Cardiac septum (tissue), 1 donor: ENCODE measurements at regions not wholly inside any gene's neighbourhood (a gene's known extent, or its start where the extent isn't known, plus 50 kb on each side); places are given as distances from the start of the nearest gene placed in this dataset.
"Not testable (repeated sequence)": the region's sequence is repeated elsewhere in the genome, so short reads cannot be mapped to it uniquely, and the experiment has no call there.

Experiments
- DNase-seq: peaks from one replicate; pipeline ENCODE4 v3.0.0-alpha.2; 2020; ENCODE audit warnings: low spot score
- intact Hi-C: fragments of 100-400 bp; cut with DNase I; formaldehyde crosslinking; loops from one replicate; pipeline ENCODE4 v1.14.0; 2022
- donor health status: DM: no; HTN: no; CAD: no.

GRCh38 chr4:105067946-105068345 is 78.7 kb upstream of the TET2 start:
- intact Hi-C loops, result no loop called here
- DNase-seq, result no peak

- no peak for DNase-seq
- intact Hi-C loops, result no loop called here
These were observed 78.2 kb upstream of the TET2 start for GRCh38 chr4:105068516-105068915.

- DNase-seq, intact Hi-C loops: not testable (repeated sequence)
These were observed 74.6 kb upstream of the TET2 start for GRCh38 chr4:105072095-105072494.

GRCh38 chr4:105074097-105074496 is 72.6 kb upstream of the TET2 start:
- intact Hi-C loops, result no loop called here
- DNase-seq, result no peak

- intact Hi-C loops, result no loop called here
- DNase-seq, result no peak
These were observed 71.6 kb upstream of the TET2 start for GRCh38 chr4:105075045-105075444.

- intact Hi-C loops, result no loop called here
- DNase-seq, result no peak
These were observed 58.4 kb upstream of the TET2 start for GRCh38 chr4:105088110-105088879.

GRCh38 chr4:105092356-105092755 is 54.3 kb upstream of the TET2 start:
- DNase-seq, result no peak

GRCh38 chr4:105092768-105093167 is 53.9 kb upstream of the TET2 start:
- DNase-seq, result no peak
- intact Hi-C loops, result no loop called here

More at GRCh38 chr4:105092356-105092755, 54.3 kb upstream of the TET2 start:
- intact Hi-C loops, result no loop called here

- intact Hi-C loops, result no loop called here
- DNase-seq, result no peak
These were observed 52.7 kb upstream of the TET2 start for GRCh38 chr4:105093975-105094374.
